HG02623 (cell line): ENCODE measurements at regions not wholly inside any gene's neighbourhood (a gene's known extent, or its start where the extent isn't known, plus 50 kb on each side); places are given as distances from the start of the nearest gene placed in this dataset.

Experiments
- ATAC-seq: cut with Tn5 transposase; IDR thresholded peaks from one replicate; pipeline ENCODE4 v1.9.1; 2021; ENCODE audit warnings: moderate library complexity; ENCODE audit not compliant: unreplicated experiment

DNA sequence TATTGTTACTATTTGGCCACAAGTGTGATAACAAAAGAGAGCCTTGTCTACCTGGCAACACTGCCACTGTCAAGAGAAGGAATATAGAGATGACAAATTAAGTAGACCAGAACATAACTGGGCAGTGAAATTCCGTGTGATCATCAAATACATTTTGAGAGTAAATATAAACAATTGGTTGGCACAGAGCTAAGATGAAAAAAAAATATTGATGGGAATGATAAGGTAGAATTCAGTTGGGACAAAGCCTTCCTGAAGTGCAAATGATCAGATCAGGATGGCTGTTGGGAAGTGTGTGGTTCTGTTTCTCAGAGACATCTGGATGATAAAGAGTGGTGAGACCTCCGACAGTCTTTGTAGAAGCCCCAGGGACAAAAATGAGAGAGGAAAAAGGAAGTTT, 205.5 kb upstream of the CAMK1G start:
- no peak for ATAC-seq

DNA sequence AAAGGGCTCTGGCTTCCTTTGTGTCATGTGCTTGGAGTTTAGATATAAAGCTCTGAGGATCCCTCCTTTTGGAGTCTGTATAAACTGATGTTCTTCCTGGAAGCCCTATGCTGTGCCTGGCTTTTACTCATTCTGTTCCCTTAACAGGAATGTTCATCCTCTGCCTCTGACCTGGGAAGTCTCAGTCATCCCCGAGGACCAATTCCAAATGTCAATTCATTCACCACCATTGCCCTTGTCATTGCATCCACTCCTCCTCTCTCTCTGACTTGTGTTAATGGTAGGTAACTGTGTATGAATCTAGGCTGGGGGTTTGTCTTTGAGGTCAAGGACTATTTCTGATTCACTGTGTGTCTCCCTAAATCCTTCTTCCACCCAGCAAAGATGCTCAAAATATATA, 204.2 kb upstream of the CAMK1G start:
- no peak for ATAC-seq

DNA sequence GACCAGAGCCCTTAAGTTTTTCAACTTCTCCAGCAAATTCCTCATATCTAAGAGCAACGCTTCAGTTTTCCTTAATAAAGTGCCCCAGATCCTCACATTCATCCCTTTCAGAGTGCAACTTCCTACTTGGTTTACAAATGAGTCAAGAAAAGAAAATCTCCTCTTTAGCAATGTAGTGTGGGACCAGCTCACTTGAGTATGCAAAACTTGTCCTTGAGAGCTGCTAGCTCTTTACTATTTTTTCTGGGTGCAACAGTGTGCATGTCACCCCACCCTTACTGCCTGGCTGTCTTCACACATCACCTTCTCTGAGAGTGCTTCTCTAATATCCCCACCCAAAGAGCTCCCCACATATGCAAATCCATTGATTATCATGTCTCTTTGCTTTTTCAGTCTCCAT, 203.1 kb upstream of the CAMK1G start:
- no peak for ATAC-seq

DNA sequence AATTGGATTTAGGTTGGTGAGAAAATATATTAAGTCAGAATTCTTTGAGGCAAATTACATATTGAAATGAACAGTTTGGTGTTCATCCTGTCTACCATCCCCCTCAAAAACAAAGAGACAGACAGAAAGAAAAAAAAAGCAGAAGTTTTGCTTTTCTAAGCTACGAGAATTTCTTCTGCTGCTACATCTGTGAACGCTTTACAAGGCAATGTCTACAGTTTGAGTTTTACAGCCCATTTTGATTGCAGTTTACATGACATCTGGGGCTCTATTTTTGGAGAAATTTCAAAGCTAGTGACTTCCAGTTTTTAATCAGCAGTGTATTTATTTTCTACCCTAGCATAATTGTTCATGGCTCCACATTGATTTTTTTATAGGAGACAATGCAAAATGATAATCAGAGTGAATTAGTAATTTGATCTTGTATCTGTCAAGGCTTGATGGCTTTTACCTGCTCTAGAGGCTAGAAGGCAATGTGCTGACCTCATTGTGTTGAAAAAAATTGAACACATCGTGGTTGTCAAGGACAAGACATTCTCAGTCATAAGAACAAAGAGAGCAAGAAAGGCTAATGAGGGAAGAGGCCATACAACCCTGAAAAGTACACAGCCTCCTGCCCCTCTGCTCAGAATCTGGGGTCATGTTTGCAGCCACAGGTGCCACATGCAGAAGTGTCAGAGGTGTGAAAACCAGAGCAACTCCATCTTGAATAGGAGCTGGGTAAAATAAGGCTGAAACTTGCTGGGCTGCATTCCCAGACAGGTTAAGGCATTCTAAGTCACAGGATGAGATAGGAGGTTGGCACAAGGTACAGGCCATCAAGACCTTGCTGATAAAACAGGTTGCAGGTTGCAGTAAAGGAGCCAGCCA, 201.0 kb upstream of the CAMK1G start:
- no peak for ATAC-seq

DNA sequence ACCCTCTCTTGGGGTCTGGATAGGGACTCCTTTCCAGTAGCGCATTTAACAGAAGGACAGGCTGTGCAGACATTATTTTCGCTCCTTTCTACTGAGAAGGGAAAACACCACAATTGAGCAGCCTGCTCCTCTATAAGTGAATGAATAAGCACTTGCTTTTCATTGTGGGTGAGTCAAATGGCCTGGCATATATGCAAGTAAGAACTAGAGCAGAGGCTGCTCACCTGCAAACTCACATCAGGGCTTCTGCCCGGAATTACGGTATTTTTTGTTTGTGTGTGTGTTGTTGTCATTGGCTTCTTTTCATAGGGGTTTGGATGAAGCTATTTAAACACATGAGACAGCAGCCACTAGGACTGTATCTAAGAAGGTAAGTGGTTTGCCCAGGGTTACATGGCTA, 200.1 kb upstream of the CAMK1G start:
- no peak for ATAC-seq

DNA sequence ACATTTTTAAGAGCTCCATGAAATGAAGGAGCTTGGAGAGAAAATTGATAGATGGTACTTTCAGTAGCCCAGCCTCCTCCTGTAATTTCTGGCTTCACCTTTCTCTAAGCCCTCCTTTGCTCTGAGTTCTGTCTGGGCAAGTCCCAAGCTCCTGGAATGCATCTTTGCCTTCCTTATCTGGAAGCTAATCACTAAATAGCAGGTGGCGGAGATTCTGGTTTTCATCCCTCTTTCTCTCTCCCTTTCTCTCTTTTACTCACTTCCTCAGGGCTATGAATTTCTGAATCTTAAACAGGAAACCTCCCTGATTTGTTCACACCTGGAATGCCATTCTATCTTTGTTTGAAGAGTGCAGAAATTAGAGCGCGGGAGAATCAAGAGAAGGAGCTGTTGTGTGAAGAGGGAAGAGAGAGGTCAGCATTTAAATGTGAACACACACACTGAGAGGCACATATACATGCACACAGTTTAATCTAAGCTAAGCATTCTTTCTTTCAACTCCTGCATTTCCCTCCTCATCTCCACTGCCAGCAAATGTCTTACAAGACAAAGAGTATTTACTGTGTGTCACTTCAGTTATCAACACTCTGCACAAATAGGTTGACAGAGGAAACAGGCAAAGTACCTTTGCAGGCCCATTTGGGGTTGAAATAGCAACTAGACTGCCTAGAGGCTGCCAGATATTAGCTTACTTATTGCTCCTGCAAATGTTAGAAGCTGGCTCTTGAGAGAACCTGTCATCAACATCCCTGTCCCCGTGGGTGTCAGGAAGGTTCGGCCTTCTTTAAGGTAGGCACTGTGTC, 199.4 kb upstream of the CAMK1G start:
- ATAC-seq: no peak

DNA sequence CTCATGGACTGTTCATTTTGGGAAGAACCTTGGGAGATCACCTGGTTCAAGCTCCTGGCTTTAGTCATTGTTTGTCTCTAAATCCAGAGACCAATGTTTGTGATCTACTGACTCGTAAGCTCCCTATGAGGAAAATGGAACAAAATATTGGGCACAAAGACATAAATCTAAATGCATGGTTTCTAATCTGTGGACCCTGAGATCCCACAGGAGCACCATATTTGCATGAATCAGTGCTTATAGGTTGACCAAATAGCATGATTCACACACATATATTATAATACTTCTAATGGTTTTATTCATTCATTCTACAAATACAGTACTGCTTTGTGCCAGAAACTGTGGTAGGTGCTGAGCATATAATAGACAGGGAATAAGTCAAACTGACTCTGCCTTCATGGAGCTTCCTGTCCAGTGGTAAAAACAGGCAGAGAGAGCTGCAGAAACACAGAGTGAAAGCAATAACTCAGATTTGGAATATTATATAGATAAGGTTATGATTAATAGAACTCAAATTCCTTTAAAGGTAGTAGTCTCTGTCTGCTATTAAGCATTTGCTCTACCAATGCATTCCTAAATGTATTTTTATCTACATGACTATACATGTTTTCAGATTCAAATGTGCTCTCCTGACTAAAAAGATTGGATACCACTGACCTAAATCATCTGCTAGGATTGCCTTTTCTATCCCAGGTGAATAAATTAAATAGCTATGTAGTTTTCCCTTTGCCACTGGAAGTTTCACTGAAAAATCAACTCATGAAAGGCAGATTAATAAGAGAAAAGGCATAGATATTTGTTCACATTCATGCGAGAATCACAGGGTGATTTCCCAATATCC, 198.6 kb upstream of the CAMK1G start:
- ATAC-seq: no peak

DNA sequence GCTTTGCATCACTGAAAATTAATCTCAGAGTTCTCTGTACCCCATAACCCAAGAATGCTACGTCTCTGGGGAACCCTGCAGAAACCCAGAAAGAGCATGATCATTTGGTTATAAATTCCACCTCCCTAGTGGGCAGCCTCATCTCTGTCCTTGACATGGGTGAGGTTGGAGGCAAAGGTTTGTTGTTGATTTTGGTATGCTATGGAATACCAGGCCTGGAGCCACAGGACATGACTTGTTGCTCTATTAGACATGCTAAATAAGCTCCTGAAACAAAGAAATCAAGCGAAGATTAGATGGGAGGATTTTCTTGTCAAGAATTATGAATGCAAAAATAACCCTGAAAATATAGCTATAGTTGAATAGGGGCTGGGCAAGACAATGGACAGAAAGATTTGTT, 197.4 kb upstream of the CAMK1G start:
- ATAC-seq: no peak

DNA sequence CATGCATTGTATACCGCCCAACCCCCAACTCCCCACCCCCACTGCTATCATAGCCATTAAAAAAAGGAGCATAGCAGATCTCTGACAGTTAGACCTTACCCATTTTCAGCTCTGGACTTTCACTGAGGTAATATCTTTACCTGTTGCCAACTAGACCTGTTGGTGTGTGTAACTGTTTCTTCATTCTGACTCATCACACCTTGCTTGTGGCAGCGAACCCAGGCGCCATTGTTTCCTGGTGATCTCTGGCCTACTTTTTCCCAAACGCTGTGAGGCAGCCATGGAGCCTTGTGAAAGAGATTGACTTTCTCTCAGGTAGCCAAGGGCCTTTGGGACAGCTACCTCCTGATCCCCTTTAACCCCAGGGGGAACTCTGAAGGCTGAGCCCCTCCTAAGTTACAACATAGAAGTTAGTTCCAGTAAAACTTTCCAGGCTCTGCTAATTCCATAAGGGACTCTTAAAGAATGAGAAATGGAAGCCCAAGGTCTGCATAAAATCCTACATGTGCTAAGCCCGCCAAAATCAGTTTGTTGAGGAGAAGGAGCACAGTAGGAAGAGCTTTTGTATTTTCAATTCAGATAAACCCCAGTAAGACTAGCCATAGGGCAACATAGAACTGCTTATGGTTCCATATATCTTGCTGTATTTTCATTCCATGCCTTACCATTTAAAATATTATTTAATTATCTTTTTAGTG, 196.1 kb upstream of the CAMK1G start:
- no peak for ATAC-seq

DNA sequence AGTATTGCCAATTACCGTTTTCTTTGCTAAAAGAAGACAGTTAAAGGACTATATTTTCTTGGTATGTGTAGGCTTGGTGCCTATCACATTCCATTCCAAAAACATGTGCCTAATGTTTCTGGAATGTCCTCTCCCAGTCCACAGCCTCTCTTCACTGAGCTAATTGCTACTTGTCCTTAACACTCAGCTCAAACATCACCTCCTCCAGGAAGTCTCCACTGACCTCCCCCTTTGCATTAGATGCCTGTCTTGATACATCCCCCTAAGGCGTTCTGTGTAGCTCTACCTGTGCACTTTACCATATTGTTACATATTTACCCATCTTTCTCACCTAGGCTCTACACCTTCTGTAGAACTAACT, 195.6 kb upstream of the CAMK1G start:
- ATAC-seq: no peak

DNA sequence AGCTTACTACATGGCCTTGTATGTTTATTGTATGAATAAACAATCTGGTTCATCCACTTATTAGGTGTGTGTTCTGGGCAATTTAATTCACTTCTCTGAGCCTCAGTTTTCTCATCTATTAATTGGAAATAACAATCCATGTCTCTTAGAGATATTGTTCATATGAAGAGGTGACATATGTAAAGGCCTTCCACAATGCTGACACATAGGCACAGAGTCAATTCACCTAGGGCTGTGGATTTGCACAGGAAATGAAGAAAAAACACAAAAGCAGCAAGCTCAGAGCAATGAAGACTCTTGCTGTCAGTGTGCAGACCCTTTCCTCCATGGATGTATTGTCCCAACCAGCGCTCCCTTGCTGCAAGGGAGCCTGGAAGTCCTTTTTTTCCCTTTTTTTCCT, 195.2 kb upstream of the CAMK1G start:
- no peak for ATAC-seq

DNA sequence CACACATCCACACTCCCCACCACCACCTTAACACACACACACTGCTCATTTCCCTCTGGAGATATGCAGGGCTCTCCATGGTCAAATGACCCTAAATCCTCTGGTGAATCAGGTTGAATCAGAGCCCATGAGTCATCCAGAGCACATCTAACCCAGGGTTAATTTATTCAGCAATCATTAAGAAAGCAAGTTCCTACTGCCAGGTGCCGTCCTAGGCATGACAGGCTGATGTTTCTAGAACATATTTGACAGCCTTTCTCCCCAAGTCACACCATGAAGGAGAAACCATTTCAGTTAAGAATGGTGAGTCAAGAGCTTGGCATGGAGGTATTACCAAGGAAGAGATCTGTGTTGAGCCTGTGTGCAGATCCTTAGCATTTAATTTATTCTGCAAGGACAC, 194.3 kb upstream of the CAMK1G start:
- ATAC-seq: no peak

DNA sequence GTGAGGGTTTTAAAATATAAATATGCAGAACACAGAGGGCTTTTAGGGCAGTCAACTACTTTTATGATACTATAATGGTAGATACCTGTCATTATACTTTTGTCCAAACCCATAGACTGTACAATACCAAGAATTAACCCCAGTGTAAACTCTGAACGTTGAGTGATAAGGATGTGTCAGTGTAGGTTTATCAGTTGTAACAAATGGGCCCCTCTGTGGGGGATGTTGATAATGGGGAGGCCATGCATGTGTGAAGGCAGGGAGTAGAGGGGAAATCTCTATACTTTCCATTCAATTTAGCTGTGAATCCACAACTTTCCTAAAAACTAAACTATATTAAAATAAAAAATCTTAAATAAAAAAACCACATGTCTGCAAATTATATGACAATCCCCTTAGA, 193.5 kb upstream of the CAMK1G start:
- ATAC-seq: no peak

DNA sequence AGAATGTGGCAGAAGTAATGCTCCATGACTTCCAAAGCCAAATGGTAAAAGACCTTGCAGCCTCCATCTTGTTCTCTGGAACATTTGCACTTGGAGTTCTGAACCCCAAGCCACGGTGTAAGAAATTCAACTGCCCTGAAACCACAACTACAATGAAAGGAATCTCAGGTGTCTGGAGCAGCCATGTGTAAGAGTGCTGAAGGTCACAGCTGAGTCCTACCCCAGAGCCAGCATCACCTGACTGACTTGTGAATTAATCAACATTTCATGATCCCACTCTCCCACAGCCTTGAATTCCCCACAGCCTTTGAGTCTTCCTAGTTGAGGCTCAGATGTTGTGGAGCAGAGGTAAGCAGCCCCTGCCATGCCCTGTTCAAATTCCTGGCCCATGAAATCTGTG, 192.8 kb upstream of the CAMK1G start:
- ATAC-seq: no peak

DNA sequence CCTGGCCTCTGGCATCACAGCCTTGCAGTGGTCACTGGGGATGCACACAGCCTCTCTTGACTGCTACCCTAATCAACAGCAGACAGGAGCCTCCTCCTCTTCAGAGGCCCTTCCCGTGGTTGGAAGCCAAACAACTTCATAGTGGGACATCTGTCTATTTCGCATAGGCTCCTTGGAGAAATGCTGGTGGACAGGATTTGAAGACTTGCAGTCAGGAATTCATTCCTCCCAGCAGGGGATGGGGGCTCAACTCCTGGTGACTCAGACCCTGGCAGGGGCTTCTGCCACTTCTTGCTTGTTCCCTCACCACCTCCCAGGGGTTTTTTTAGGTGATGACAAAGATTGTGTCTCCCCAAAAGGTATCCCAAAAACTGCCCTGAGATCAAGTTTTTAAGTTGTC, 191.7 kb upstream of the CAMK1G start:
- no peak for ATAC-seq

DNA sequence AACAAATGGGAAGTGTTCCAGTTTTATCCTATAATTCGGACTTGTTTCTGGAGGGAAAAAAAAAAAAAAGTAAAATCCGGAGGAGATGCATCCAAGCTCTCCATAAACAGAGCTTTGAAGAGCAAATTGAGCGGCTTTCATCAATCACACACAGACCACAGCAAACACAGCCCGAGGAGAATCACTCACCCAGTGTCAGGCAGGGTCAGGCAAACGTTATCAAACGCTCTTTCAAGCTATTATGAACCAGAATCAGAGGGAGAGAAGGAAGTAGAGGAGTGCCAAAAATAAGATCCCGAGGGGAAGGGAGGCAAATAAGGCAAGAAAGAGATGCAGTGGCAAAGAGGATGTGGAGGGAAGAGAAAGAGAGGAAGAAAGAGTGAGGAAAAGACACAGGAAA, 188.3 kb upstream of the CAMK1G start:
- ATAC-seq: no peak

DNA sequence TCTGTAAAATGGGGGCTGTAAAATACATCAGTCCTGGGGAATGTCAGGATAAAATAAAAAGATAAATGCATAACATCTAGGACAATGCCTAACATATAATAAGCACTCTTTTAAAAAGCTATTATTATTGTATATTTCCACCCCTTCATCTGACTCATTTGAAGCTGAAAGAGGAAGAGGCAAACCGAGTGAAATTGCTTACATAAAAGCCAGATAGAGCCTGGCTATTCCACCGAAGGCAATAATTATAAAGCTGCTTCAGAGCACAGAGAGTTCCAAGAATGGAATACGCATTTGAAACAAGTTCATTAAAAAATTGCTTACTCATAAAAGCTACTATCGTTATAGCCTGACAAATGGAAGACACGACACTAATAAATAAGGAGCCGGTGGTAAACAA, 186.1 kb upstream of the CAMK1G start:
- no peak for ATAC-seq

DNA sequence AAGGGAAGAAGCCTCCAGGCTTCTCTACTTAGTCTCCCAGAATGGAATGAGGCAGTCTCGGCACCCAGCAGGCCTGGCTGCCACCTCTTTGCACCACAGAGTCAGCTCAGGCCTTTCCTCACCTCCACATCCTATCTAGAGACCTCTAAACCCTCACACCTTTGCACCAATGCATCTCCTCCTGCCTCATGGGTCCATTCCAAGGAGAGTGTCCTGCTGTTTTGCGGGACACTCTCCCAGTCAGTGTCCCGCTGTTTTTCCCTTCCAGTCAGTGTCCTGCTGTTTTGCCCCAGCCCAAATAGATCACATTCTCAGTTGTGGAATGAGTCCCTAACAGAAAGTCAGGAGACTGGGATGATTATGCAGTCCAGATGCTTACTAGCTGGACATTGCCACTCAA, 185.6 kb upstream of the CAMK1G start:
- no peak for ATAC-seq

DNA sequence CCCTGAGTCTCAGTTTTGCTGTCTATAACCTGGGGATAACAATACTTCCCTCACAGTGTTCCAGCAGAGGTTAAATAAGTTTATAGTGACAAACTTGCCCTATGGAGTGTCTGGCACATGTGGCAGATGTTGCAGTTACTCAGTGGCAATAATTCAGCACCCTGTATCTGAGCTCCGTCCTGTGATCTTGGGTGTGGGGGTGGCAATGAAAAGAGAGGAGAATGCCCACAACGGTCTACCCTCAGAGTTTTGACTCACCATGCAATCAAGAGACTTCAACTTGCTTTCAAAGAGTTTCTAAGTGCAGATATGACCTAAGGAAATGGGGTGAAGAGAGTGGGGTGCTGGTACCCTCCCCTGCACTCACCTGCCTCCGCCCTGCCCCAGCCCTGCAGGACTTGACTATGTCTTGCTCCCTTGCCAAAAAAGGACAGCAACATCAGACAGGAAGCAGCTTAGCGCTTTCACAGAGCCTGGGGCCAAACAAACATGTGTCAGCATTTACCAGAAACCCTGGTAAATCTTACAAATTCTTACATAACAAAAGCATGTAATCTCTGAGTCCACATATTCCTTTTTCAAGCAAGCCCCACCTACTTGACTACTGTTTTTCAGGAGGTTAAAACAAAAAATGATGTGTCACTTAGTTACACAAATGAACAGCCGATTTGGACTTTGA, 185.1 kb upstream of the CAMK1G start:
- ATAC-seq: no peak

DNA sequence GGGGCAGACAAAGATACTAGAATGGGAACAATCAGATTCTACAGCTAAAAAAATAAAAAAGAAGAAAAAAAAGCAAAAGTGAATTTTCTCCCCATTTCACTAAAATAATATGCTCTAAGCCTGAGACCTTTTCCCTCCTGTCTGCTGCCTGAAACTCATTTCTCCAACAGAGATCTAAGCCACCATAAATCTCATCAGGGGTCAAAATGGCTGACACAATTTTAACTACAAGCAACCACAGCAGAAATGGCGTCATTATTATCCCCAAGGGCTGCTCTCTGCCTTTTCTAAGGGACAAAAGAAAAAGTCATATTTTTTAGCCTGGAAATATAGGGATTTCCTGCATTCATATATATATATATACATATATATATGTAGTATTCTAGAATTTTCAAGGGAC, 183.7 kb upstream of the CAMK1G start:
- ATAC-seq: no peak
